KOPT-K1 (cell line): ENCODE measurements at regions not wholly inside any gene's neighbourhood (a gene's known extent, or its start where the extent isn't known, plus 50 kb on each side); places are given as distances from the start of the nearest gene placed in this dataset.
"Not testable (repeated sequence)": the region's sequence is repeated elsewhere in the genome, so short reads cannot be mapped to it uniquely, and the experiment has no call there.

Experiments
- H3K27ac ChIP-seq: fragments of 200-600 bp; sonication (generic); 2 replicates; pipeline ENCODE4 v1.5.1; 2016; ENCODE audit warnings: antibody characterized with exemption, mild to moderate bottlenecking, low read depth, low read length; ENCODE audit not compliant: poor library complexity, severe bottlenecking
- H3K36me3 ChIP-seq: fragments of 200-600 bp; sonication (generic); 2 replicates; pipeline ENCODE4 v1.5.1; 2017; ENCODE audit warnings: antibody characterized with exemption, mild to moderate bottlenecking, low read length, moderate library complexity; ENCODE audit not compliant: insufficient read depth
- H3K9me3 ChIP-seq: fragments of 200-600 bp; sonication (generic); 2 replicates; pipeline ENCODE4 v1.5.1; 2017; ENCODE audit warnings: antibody characterized with exemption, low read length, mild to moderate bottlenecking; ENCODE audit not compliant: insufficient read depth, poor library complexity, severe bottlenecking

- H3K27ac ChIP-seq: no peak overlapping the region
- no peaks in the 10 kb centered on the region for H3K36me3 ChIP-seq
- no peaks in the 10 kb centered on the region for H3K9me3 ChIP-seq
These were observed 59.2 kb upstream of the ADGRB3 start for GRCh38 chr6:68575765-68576439.

GRCh38 chr6:68572975-68573374 lies 62.1 kb upstream of the ADGRB3 start:
- H3K36me3 ChIP-seq: no peaks in the 10 kb centered on the region
- H3K27ac ChIP-seq: no peak overlapping the region
- H3K9me3 ChIP-seq: no peaks in the 10 kb centered on the region

- H3K36me3 ChIP-seq: no peaks in the 10 kb centered on the region
- H3K9me3 ChIP-seq: no peaks in the 10 kb centered on the region
- H3K27ac ChIP-seq: no peak overlapping the region
These were observed 62.6 kb upstream of the ADGRB3 start for GRCh38 chr6:68572525-68572924.

- Histone ChIP-seq H3K9me3 (no peaks in the 10 kb centered on the region), H3K36me3 (no peaks in the 10 kb centered on the region), H3K27ac (no peak overlapping the region)
These were observed 75.4 kb upstream of the ADGRB3 start for GRCh38 chr6:68559716-68560115.

- H3K9me3 ChIP-seq: no peaks in the 10 kb centered on the region
- no peaks in the 10 kb centered on the region for H3K36me3 ChIP-seq
- no peak overlapping the region for H3K27ac ChIP-seq
These were observed 76.0 kb upstream of the ADGRB3 start for GRCh38 chr6:68559070-68559469.

- Histone ChIP-seq H3K9me3 (no peaks in the 10 kb centered on the region), H3K36me3 (no peaks in the 10 kb centered on the region), H3K27ac (no peak overlapping the region)
These were observed 88.5 kb upstream of the ADGRB3 start for GRCh38 chr6:68546620-68547019.

- H3K9me3 ChIP-seq: no peaks in the 10 kb centered on the region
- no peaks in the 10 kb centered on the region for H3K36me3 ChIP-seq
- H3K27ac ChIP-seq: no peak overlapping the region
These were observed 90.6 kb upstream of the ADGRB3 start for GRCh38 chr6:68544450-68544849.

GRCh38 chr6:68533339-68533795 lies 101.7 kb upstream of the ADGRB3 start:
- Histone ChIP-seq H3K27ac (no peak overlapping the region), H3K36me3 (no peaks in the 10 kb centered on the region), H3K9me3 (no peaks in the 10 kb centered on the region)

GRCh38 chr6:68527691-68528090 lies 107.4 kb upstream of the ADGRB3 start:
- Histone ChIP-seq H3K27ac (no peak overlapping the region), H3K36me3 (no peaks in the 10 kb centered on the region), H3K9me3 (no peaks in the 10 kb centered on the region)

- no peak overlapping the region for H3K27ac ChIP-seq
- H3K9me3 ChIP-seq: no peaks in the 10 kb centered on the region
- H3K36me3 ChIP-seq: no peaks in the 10 kb centered on the region
These were observed 128.2 kb upstream of the ADGRB3 start for GRCh38 chr6:68506911-68507310.

- Histone ChIP-seq H3K27ac (no peak overlapping the region), H3K36me3 (no peaks in the 10 kb centered on the region), H3K9me3 (no peaks in the 10 kb centered on the region)
These were observed 132.1 kb upstream of the ADGRB3 start for GRCh38 chr6:68502946-68503345.

- Histone ChIP-seq H3K36me3 (no peaks in the 10 kb centered on the region), H3K9me3 (no peaks in the 10 kb centered on the region), H3K27ac (no peak overlapping the region)
These were observed 137.2 kb upstream of the ADGRB3 start for GRCh38 chr6:68497927-68498326.

GRCh38 chr6:68494880-68495279 lies 140.2 kb upstream of the ADGRB3 start:
- not testable (repeated sequence) for H3K27ac ChIP-seq, H3K9me3 ChIP-seq

GRCh38 chr6:68476611-68477010 lies 158.5 kb upstream of the ADGRB3 start:
- Histone ChIP-seq H3K27ac (no peak overlapping the region), H3K9me3 (no peaks in the 10 kb centered on the region), H3K36me3 (no peaks in the 10 kb centered on the region)

More at GRCh38 chr6:68494880-68495279, 140.2 kb upstream of the ADGRB3 start:
- H3K36me3 ChIP-seq: not testable (repeated sequence)

- no peak overlapping the region for H3K27ac ChIP-seq
- no peaks in the 10 kb centered on the region for H3K9me3 ChIP-seq
- H3K36me3 ChIP-seq: no peaks in the 10 kb centered on the region
These were observed 161.5 kb upstream of the ADGRB3 start for GRCh38 chr6:68473433-68474210.
